DMS53 (cell line): ENCODE measurements at regions not wholly inside any gene's neighbourhood (a gene's known extent, or its start where the extent isn't known, plus 50 kb on each side); places are given as distances from the start of the nearest gene placed in this dataset.
A peak's percentile ranks its signal among the peaks of the same experiment; 100 is the strongest.

Experiments
- DNase-seq: peaks from one replicate; lab custom pipeline; 2025; lab: John Stamatoyannopoulos, UW

DNA sequence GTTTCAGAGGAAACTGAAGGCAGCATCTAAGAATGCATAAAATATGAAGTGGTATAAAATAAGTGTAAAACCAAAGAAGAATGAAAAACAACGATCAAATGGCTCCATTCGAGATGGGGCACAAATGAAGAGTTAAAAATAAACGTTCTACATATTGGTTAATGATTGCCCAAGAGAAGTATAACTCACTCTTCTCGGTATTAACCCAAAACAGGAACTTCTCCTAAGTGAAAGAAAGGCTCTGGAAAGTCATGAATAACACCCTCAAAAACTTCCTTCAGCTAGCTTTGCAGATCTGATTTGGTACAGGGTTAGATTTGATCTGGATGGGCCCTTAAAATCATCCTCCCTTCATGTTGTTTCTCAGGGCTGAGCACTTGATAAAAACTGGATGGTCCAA, 94.3 kb upstream of the ADO start:
- DNase-seq, result no peak

DNA sequence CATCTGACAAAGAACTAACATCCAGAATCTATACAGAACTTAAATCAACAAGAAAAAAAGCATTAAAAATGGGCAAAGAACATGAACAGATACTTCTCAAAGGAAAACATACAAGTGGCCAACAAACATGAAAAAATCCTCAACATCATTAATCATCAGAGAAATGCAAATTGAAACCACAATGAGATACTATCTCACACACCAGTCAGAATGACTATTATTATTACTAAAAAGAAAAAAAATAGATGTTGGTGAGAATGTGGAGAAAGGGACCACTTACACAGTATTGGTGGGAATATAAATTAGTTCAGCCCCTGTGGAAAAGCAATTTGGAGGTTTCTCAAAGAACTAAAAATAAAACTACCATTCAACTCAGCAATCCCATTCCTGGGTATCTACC, 89.1 kb upstream of the ADO start:
- DNase-seq, result no peak

GRCh38 chr10:62718585-62718984, 85.9 kb upstream of the ADO start:
- no peak for DNase-seq

DNA sequence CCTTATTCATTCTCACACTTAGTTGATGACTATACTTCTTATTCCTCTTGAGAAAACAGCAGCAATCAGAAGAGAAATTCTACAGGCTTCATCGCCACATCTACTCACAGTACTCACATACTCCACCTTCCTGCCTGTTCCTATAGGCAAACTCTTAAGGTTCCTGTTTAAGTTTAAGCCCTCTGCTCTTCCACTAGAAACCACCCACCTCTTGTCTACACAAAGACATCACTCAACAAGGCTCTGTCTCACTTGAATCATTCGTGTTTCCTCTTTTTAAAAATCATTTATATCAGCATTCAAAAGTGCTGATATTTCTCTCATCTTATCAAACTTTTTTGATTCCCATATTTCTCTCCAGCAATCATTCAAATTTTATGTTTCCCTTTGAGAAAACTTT, 85.5 kb upstream of the ADO start:
- DNase-seq, result no peak

- DNase-seq, result no peak
These were observed 82.8 kb upstream of the ADO start for GRCh38 chr10:62721687-62722086.

DNA sequence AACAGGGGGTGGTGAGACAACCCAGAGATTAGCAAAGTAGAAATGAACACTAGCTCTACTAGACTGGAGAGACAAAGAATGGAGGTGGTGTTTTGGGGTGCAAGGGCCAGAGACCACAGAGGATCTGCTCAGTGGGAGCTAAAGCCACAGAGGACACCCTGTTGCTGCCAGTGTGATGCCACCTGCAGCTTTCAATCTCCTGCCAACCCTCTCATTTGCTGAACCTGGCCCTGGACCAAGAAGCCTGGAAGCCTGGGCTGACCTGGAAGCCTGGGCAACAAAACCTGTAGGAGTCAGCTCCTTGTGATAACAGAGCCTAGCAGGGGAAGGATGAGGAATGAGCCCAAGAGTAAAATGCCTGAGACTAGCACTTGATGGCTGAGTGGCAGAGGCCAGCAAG, 81.1 kb upstream of the ADO start:
- DNase-seq, result no peak

DNA sequence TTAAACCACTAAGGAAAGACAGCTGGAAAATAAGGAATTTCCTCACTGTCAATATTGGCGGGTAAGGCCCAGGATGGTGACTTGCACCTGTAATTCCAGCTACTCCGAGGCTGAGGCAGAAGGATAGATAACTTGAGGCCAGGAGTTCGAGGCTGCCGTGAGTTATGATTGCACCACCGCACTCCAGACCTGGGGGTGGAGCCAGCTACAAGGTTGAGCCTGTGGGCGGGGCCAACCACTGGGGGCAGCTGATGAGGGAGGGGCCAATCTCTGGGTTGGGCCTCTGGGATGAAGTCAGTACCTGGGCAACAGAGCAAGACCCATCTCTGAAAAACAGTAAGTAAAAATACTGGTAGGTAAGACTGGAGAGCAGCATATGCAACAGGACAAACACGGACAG, 80.1 kb upstream of the ADO start:
- peak; percentile 6 for DNase-seq

DNA sequence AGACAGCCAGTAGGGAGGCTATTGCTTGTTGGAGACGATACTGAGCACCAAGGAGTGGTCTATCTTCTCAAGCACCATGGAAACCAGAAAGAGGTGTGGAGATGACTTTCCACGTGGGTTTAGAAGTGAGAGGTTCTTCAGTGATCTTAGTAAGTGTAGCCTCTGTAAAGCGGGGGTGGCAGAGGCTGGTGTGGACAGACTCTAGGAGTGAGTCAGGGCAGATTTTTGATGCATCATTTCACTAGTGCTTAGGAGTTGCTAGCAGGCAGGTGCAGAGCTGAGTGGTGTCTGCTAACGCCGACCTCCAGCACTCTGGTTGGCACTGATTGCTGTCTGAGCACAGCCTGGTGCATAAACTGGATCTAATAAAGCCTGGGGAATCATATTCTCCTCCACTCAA, 78.4 kb upstream of the ADO start:
- peak; percentile 16 for DNase-seq

- DNase-seq, result peak; percentile 8
These were observed 77.9 kb upstream of the ADO start for GRCh38 chr10:62726638-62727037.

- DNase-seq, result no peak
These were observed 76.6 kb upstream of the ADO start for GRCh38 chr10:62727934-62728333.

GRCh38 chr10:62728479-62728878, 76.0 kb upstream of the ADO start:
- no peak for DNase-seq

GRCh38 chr10:62732841-62733653, 71.5 kb upstream of the ADO start:
- DNase-seq, result no peak

GRCh38 chr10:62733654-62734293, 70.7 kb upstream of the ADO start:
- no peak for DNase-seq

DNA sequence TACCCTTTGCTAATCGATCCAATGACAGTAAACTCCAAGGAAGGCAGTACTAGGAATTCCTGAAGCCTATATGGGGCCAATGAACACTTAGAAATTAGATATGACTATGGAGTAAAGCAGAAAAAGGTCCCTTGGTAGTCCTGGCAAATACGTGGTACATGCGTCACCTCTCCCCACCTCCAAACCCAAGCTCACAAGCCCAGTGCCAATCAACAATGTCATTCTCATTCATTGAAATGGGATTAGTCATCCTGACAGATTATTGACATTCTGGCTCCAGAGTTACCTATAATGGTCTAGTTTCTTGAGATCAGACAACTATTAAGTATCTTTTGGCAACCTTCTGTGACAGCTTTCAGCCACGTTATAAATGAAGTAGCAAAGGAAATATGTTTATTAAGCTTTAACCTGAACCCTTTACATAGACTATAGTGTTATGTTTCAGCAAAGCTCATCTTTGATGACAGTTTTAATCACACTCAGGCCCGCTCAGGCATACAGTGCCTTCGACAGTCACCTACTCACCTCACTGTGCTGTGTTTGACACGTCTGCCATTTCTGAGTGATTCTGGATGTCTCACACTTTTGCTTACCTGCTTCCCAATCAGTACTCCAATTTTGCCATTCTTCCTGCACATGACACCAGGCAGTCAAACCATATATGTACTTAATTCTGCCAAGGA, 69.6 kb upstream of the ADO start:
- DNase-seq, result no peak

DNA sequence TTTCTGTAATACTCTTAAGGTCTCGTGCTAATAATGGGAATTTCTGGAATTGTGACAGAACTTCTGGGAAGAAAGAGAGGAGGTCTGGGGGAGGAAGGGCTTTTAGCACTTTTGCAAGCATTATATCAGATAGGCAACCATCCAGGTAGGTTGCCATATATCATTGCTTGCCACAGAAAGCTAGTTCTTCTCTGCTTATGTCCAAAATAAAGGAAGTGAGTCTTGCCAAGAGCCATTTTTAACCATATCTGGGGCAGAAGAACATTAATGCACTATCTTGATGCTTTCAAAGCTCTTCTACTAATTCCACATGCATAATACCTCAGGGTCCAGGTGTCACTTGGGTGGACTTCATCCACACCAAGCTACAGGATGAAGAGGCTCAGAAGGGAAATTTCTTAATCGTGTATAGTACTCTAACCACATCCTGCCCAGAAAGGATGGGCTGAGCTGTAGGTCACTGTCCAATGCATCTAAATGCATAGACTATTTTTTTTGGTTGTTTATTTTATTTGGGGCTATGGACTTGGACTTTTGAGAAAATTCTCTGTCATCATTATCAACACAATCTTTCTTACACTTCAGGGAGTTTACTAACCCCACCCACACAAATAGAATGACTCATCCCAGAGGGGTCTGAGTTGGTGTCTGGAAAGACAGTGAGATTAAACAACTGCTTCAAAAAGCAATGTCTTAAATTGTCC, 68.9 kb upstream of the ADO start:
- no peak for DNase-seq

GRCh38 chr10:62736168-62736546, 68.4 kb upstream of the ADO start:
- no peak for DNase-seq

DNA sequence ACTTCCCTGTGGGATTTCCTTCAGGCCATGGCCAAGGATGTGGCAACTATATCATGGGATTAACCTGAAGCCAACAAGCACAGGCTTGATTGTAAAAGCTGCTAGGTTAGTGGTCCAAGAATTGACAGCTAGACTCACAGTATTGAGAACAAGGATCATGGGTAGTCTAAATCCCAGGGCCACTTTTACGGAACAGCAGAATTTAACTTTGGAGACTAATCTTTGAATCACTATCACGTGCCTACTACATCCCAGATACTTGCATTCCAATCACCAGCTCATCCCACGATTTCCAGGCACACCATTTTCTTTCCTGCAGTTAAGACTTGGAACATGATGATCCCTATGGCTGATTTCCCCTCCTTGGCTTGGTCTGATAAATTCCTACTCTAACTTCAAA, 65.6 kb upstream of the ADO start:
- DNase-seq, result no peak

DNA sequence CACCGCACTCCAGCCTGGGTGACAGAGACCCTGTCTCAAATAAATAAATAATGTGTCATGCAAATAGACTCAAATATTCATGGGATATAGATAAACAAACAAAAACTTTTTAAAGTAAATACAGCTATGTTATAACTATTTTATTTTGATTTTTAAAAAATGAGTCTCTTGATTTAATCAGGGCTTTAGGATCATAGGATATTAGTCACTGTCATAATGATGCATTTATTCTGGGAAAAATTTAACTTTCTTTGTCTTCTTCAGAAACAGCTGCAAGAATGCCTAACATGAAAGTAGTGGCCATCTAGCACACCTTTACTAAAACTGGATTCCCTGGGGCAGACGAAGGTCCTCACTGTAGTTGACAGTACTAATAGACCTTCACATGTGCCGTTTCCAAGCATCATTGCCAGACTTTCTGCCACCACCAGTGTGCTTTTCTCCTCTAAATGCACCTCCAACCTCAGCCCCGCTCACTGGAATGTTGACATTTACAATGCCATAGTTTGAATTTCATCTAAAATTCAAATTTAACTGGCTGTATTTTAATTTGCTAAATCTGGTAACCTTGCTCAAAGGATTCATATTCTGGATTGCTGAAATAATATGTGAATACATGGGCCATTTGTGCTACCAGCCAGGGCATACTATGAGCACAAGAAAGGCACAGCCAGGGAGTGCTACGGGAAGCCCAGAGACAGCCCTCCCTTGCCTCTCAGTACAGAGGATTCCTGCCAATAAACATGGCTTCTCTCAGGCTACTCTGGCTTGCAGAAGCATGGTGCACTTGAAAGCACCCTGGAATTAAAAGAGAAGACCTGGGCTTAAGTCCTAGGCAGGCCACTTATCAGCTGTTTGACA, 63.4 kb upstream of the ADO start:
- DNase-seq, result no peak

GRCh38 chr10:62741996-62742395, 62.5 kb upstream of the ADO start:
- no peak for DNase-seq

DNA sequence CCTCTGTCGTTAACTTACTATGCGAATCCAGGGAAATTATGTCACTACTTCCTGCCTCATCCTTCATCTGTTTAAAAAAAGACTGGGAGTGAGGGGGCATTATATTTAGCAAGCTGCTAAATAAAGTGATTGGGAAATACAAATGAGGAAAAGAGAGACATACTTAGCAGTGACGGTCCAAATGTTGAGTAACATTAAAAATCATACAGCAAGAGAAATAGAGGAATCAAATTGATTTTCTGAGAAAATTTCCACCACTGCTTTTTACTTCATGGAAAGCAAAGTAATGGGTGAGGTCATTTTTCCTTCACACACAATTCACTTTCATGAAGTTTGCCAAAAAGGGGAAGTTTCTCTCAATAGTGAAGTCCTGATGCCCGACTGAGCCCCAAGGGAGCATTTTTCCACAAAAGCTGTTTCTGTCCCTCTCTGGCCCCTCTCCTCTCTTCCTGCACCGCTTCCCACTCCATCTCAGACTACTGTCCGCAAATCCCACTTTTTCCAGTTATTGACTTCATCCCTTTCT, 61.9 kb upstream of the ADO start:
- no peak for DNase-seq

- DNase-seq, result no peak
These were observed 60.4 kb upstream of the ADO start for GRCh38 chr10:62744136-62744535.
